ENCODE measurements at regions not wholly inside any gene's neighbourhood (a gene's known extent, or its start where the extent isn't known, plus 50 kb on each side); places are given as distances from the start of the nearest gene placed in this dataset.

DNA sequence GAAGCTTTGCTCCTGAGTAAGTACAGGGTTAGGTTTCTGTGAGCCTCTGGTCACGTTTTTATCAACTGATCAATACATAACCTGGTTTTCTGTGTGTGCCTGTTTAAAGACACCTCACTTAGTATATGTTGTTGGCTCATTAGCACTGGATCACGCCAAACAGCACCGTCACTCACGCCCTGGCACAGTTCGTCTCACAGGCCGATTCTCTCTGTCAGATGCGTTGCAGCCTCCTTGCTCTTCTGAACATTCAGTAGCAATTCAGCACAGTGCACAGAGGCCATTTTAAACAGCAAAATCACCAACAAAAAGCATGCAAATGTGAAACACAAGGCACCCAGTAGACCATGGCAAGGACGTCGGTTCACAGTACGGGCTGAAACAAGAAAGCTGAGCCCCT lies 288.5 kb downstream of the IRS2 start:
- no peak for DNase-seq

DNA sequence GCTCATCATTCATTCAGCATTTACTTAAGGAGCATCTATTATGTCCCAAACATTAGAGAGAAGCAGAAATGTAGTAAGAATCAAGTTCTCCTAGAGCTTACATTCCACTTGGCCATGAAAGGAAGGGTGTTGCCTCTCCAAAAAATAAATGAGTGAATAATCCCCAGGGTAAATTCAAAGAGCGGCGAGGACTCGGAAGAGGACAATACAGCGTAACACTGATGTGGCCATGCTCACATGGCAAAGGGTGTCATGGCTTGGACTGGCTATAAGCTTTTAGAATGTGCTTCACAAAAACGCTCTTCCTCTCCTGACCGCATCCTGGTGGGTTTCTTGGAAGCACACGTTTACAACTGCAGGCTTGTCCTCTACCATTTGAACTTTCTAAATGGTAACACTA lies 290.2 kb downstream of the IRS2 start:
- no peak for DNase-seq

DNA sequence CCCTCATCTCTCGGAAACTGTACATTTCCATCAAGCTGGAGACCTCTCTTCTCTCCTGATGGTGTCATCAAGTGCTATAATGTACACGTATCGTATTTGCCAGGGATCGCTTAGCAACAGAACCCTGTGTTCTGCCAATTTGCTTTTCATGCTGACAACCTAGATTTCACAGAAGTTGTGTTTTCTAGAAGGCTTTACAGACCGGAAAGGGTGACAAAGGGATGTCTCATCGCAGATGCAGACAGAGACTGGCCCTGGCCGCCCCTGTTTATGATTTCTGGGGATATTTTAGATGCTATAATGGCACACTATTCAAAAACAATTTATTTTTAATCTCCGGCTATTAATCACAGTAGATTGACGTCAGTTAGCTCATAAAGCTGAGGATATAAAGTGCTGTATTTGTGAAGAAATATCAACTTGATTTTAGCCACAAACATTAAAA lies 291.4 kb downstream of the IRS2 start:
- DNase-seq = no peak

DNA sequence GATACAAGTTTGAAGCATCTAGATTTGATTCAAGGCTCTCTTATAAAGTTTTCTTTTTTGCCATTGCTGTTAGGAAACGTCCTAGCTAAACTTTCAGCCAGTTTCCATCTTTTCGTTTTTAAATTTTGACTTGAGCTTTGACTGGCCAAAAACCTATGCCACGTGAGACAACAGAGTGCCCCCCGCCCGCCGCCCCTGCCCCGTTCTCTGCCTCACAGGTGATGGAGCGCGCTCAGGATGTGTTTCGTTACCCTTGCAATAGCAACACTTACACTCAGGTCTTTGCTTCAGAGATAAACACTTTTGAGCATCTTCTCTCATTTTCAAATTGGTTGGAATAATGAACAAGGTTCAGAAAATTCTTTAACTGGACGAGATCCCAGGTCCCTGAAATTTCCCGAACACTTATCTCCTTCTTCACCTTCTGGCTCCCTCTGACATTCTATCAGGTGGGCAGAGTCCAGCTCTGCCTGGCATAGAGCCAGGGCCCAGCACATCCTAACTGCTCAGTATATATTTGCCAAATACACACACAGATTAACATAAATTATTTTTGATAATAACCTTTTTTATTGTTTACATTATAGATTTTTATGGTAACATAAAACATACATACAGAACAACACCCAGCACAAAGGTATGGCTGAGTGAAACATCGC lies 301.1 kb downstream of the IRS2 start:
- no peak for DNase-seq

DNA sequence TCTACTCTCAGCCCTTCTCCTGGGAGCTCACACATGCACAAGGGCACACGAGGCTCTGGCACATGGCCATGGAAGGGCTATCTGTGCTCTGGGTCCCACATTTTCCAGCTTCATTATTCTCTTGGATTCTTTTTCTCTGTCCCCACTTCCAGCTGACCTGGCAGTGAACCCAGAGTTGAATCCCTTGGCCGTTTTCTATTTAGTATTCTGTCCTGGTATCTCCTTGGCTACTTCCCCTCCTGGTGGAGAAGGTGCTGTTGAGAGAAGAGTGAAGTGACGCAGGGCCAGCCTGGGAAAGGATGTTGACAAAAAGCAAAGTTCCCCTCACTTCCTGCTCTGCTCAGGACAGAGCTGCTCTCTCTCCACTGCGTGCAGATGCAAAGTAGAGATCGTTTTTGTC lies 303.1 kb downstream of the IRS2 start:
- DNase-seq = no peak

DNA sequence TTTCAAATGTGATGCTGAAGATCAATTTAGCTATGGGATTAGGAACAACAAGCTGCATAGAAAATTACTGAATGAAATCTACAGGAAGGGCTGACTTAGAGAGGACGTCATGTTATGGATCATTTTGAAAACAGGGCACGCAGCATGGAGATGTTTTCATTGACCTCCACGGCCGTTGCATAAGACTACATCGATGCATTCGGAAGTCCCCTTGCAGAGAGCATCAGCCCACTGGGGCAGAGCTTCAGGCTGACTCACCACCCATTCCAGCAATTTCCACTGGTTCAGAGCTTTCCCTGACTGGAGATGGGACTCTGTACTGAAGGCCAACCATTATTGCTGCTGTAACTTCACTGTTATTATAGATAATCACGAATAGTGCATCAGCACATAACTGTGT lies 305.3 kb downstream of the IRS2 start:
- no peak for DNase-seq

DNA sequence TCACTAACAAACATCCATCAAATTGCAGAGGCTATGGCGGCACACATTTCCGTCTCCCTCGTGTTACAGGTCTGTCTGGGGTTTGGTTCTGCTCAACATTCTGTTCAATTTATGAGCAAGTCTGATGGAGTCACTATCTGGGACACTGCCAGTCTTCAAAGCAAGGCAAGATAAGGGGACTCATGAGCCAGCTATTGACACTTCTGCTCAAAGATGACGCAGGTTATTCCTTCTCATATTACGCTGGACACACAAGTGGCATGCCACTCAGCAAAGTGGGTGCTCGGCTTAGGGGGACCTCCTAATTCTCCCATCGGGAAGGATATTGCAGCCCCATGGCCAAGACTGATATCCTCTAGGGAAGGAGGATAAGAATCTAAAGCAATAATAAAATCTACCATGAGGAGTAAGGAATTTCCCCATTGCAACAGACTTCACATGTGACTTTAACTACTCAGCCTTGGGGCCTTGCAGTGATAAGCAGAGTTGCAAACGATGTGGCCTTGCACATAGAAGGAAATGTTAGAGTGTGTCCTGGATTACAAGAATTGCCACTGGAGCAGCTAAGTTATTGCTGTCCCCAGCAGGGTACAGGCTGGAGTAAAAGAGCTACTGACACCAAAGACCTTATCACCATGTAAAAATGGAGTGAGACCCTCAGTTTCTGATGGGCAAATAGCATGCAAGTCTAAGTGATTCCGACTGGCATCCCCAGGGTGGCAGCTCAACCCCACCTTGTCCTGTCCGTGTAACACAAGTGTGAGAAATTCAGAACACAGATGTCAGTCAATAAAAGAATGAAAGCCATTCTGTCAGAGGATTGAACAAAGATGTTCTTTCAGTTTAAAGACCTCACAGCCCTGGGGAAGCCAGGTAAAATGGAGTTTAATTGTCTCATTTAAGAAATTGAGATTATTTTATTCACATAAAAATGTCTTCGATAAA lies 306.1 kb downstream of the IRS2 start:
- no peak for DNase-seq

DNA sequence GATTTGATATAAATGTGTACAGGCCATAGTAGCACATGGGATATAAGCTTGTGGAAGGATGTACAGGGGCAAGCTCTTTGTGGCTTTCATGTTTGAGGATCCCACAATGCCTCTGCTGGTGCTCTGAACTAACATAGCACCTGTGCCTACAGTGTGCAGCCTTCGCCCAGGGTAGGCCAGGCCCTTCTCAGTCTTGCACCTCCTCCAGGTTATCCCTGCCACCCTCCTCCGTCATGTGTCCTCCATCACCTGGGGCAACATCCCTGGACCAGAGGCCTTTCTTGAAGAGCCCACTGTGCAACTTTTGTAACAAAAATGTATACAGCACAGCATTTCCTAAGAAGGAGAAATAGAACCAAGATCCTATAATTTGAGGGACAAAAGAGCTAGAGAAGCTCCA lies 306.8 kb downstream of the IRS2 start:
- DNase-seq = no peak

DNA sequence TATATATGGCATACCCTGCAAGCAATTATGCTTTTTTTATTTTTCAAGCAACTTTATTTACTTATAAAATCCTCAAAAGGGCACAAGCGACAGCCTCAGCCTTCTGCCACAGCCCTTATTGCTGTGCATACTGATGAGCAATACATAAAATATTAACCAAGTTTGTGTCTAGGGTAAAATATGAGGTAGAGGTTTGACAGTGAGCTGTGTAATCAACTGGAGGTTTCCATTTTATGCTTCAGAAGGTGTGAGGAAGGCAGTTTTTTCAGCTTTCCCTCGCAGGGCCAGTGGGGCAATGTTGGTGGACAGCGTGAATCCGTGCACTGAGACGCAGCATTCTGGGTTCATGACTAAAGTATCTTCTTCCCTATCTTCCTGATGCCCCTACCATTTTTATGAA lies 310.4 kb downstream of the IRS2 start:
- DNase-seq = no peak

DNA sequence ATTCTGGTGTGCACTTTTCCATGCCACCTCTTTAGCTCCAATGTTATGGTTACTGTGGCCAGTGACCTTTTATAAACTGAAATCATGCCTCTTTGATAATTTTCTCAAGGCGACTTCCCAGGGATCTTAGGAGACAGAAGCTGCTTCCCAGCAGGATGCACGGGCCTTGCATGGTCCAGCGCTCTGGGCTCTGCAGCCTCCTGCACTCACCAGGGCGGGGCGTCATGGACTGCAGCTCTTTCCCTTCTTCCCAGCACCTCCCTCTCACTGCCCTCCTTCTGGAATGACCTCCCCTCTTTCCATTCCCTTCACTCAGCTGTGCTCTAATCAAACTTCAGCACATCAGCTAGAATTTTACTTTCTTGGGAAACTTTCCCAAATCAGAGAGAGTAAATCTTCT lies 318.3 kb downstream of the IRS2 start:
- DNase-seq = no peak

DNA sequence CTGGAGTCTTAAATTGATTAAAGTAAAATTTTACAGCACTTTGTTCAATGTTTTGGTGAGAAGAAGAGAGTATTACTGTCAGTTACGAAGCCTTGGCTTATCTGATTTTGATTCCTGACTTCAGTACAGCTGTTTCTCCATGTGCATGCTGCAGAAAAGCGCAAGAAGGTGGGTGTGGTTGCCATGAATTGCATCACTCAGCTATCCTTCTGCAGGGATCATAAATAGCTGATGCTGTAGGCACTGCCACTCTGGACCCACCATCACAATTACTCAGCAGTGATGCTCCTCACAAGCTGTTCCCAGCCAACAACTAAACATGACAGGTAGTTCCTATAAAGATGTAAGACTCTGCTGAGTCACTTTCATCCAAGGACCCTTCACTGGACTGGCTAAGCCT lies 321.2 kb downstream of the IRS2 start:
- DNase-seq = no peak

DNA sequence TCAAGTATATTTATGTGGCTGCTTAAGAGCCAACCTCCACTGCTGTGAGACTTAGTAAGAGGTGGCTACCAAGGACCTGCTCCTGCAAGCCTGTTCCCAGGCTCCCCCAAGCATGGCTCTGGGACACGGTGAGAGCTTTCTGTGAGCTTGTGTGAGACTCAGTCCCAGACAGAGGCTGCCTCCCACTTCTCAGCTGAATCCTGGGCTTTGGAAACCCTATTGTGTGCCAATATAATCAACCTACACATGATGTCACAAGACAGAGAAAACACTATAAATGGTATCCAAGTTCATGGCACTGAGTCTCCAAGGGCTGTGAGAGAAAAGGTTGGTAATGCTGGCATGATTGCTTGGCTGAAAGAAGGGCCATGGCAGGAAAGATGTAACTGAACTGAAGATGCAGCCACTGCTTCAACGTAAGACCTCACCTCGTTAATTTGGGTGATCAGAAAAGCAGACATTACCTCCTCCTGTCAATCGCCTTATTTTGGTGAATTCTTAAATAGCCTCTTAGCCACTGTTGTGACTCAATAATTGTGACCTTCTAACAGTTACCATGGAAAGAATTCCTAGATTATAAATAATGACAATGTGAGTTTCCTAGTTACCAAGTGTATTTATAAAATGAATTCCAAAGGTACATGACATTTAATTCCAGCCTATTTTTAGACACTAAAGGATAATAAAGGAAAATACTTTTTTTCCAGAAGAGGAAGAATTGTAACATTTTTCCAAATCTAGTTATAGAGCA lies 332.0 kb downstream of the IRS2 start:
- no peak for DNase-seq

DNA sequence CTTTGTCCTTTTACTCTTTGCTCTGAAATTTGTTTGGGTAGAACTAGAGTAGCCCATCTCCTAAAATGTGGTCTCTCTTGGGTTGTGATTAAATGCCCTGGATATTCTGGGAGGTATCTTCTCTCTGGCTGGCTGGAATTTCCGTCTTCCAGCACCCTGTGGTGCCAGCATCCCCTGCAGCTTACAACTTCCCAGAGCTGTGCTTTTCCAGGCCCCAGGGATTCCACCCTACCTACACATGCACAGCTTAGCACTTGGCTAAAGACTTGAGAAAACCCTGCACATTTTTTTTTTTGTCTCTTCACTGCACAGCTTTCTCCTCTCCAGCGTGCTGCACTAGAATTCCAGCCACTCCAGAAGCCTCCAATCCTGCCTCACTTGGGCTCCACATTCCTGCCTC lies 334.7 kb downstream of the IRS2 start:
- no peak for DNase-seq

DNA sequence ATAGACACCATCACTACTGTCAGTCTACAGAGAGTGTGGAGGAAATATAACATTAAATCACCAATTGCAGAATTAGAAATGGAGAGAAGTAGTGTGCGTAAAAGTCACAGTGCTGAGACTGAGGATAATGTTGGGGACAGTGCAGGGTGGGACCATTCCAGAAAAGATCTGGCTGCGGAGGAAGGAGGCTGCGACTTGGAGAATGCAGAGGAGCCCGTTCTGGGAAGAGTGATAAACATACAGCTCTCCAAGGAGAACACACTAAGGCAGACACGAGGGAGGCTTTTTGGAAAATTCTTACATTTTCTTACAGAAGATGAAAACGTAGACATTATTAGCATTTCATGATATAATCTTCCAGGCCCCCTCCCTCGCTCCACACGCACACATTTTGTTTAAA lies 337.8 kb downstream of the IRS2 start:
- no peak for DNase-seq

DNA sequence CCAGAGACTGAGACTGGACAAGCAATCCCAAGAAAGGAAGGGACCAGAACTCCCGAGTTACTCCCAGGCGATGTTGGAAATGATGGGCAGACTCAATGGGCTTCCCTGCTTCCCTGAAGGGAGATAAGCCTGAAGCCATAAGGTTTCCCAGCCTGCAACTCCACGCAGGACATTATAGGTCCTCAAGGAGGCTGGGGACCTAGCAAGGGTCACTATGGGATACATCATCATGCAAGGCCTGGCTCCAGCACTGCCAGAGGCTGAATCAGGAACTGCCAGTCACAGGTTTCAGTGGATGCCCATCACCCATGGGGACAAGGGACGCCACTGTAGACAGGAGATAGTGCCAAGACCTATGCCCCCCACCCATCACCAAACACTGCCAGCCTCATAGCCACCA lies 338.7 kb downstream of the IRS2 start:
- no peak for DNase-seq

DNA sequence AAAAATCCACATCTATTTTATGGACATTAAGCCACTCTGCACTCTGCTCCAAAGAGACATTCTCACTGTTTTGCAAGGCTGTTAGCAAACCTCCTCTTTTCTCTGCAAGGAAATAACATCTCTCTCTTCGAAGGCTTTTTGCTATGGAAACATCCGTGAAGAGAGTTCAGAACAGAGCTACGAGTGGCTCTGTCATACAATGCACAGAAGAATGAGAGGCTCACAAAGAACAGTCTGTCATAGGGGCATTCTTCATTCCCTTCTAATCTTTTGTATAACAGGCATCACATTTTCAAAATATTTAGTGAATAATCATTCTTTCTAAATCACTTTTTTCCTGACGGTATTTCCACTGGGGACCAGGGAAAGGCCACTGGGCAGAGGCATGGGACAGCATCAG lies 346.1 kb downstream of the IRS2 start:
- DNase-seq = no peak

DNA sequence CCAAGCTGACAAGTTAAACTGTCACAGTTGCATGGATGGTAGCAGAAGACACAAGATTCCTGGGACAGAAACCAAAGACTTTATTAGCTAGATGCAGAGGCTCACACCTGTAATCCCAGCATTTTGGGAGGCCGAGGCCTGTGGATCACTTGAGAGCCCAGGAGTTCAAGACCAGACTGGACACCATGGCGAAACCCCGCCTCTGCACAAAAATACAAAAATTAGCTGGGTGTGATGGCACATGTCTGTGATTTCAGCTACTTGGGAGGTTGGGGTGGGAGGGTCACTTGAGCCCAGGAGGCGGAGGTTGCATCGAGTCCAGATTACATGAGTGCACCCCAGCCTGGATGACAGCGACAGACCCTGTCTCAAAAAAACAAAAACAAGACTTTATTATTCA lies 346.6 kb downstream of the IRS2 start:
- DNase-seq = no peak

DNA sequence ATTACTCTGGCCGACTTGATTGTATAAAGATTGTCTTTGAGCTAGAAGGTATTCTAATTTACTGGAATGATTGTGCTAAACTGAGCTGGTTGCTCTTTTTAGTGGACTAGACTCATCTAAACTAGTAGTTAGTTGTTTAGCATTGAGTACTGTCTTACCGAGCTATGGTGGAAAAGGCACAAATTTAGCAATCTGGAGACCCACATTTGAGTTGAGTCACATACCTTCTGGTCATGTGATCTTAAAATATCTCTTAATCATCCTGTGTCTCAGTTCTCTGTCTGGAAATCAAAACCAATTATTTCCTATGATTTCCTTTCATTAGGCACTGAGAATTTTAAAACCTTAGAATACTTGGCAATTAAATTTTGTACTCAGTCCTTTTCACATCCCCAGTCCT lies 349.5 kb downstream of the IRS2 start:
- no peak for DNase-seq

DNA sequence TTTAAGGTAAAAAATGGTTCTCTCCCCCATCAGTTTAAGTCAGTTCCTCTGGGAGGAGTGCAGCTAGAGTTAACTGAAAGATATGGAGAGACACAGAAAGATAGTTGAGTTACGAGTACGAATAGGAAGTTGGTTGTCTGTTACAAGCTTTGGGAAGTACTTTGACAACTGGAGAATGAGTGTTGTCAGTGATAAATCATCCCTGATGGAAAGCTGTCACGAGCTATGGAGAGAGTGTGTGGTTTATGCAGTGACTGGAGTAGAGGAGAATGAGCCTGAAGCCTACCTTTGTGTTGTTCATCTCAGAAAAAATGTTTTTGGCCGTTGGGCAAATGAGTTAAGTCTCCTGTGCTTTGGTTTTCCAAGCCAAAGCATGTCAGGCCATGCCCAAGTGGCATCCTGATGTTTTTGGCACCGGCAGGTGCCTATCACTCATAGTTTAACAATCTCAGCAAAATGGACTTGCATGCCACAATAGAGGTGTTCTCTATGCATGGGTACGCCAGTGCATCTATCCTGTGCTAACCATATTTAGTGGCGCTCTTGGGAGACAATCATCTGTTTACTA lies 350.2 kb downstream of the IRS2 start:
- no peak for DNase-seq

DNA sequence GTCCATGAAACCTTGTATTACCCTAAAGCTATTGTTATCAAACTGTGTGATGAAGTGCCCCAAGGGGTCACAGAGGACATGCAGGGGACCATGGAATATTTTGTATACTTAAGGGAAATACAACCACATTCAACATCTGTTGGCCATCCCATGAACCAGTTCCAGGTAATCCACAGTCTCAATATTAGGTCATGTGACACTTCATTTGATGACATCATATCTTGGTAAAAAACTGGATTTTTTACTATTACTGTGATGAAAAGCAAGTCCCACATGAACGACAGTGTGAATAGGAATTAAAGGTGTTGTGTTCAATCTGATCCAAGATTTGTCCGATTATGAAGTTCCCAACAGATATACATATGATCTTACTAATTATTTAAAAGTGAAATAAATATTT lies 355.2 kb downstream of the IRS2 start:
- no peak for DNase-seq

DNA sequence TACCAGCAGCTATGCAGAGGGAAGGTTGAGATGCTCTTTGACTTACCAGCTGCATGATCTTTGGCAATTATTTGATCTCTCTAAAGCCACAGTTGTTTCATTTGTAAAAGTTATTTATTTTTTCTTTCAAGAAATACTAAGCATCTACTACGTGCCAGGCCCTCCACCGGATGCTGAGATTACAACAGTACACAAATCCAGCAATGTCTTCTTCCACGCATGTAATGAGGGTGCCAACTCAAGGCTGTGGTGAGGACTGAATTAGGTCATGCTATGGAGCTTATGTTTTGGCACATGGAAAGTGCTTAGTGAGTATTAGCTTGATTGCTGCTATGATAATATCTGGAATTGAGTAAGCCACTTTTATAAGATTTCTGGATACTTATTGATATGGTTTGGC lies 358.2 kb downstream of the IRS2 start:
- no peak for DNase-seq

DNA sequence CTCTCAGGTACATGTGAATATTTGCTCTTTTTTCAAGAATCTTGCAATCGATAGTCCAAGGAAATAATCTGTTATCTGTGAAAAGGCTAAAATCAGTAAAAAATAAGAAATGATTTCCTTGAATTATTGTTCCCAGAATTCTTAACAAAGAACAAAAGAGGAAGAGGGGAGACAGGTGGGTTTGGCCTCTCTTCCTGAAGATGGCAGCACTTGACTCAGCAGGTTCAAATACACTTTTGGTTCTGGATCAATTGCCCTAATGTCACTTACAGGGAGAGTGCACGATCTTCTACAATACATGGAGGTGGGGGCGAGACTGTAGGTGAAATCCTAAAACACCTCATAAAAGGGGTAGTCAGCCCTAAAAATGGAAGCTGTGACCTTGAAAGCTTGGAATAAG lies 358.7 kb downstream of the IRS2 start:
- no peak for DNase-seq

DNA sequence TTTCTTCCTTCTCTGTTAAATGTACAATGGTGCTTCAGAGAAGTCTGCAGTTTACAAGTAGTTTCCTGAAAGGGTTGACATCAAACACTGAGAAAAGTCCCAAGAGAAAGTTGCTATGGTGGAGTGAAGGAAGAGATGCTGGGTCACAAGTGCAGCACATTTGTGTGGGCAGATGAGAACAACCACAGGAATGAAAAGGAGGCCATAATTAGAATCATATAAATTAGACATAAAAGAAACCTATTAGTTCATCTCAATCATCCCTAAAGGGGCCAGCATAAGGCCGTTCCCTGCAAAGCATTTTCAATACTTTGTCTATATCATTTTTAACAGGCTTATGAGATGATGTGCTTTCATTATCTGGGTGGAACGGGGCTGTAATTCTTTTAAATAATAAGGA lies 359.2 kb downstream of the IRS2 start:
- DNase-seq = no peak

DNA sequence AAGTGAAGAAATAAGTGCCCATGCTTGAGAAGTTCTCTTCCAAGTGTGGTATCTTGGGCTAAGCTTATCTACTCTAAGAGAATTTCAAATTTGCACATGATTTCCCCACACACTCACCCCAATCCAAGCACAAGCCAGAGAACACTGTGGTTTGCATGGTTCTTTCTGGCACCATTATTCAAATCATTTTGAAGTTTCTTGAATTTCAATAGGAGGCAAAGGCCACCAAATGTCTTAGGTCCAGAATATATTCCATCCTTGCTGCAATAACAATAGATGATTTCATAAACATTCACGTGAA lies 359.7 kb downstream of the IRS2 start:
- DNase-seq = no peak

Data from activated T-cell treated with anti-CD3 and anti-CD28 coated beads, Interleukin-2, amount 50 U/mL, for 1 hour (primary cell).